CD4-positive, alpha-beta T cell treated with Interleukin-17A for 1 hour (primary cell): ENCODE measurements at regions not wholly inside any gene's neighbourhood (a gene's known extent, or its start where the extent isn't known, plus 50 kb on each side); places are given as distances from the start of the nearest gene placed in this dataset.

Source experiments
- DNase-seq: peaks from one replicate; pipeline ENCODE4 v3.0.0-alpha.2; 2020

DNA sequence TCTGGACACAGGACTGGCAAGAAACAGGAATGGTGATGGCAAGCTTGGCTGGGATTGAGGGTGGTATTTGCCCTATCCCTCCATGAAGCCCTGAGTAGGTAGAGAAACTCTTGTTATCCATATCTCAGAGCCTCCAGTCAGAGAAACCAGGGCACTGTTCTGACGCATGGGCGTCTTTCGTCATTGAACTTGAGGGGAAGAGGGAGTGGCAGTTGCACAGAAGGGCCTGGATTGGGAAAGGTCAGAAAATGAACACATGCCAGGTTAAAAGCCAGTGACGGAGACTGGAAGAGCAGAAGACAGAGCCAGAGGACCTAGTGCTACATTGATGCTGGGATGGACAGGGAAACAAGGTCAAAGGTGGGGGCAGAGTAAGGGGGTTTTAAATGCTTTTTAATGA is 516.7 kb downstream of the PLPP3 start:
- no peak for DNase-seq

DNA sequence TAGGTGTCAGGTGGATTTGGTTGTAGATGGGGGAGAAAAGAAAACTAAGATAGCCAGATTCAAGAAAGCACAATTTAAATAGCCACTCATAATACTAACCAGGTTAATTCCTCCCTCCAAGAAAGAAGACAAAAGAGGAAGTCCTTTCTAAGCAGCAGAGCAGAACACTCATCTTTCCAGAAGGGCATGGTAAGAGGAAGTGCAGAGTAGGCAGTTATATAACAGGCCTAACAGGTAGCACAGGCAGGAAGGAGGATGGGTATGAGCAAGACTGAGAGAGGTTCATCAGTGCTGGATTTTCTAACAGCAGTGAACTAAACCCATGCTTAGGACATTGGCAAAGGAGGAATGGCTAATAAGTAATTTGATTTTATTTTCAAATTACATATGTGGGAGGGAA is 517.5 kb downstream of the PLPP3 start:
- DNase-seq, result no peak

DNA sequence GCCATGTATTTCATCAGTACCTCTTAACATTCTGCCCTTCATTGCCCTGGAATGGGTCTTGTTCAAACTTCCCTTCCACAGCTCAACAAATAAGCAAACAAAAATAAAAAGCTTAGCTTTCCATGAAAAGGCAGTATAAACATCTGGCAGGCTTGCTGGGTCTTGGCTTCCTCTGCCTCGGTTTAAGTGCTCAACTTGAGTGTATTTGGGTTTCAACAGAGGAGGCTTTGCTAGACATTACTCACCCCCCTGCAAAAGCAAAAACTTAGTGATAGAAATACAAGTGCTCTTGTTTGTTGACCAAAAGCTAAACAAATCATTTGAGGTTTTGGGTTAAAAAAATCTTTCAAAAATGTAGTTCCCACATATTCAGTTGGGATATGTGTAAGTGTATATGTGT is 518.5 kb downstream of the PLPP3 start:
- DNase-seq, result no peak

DNA sequence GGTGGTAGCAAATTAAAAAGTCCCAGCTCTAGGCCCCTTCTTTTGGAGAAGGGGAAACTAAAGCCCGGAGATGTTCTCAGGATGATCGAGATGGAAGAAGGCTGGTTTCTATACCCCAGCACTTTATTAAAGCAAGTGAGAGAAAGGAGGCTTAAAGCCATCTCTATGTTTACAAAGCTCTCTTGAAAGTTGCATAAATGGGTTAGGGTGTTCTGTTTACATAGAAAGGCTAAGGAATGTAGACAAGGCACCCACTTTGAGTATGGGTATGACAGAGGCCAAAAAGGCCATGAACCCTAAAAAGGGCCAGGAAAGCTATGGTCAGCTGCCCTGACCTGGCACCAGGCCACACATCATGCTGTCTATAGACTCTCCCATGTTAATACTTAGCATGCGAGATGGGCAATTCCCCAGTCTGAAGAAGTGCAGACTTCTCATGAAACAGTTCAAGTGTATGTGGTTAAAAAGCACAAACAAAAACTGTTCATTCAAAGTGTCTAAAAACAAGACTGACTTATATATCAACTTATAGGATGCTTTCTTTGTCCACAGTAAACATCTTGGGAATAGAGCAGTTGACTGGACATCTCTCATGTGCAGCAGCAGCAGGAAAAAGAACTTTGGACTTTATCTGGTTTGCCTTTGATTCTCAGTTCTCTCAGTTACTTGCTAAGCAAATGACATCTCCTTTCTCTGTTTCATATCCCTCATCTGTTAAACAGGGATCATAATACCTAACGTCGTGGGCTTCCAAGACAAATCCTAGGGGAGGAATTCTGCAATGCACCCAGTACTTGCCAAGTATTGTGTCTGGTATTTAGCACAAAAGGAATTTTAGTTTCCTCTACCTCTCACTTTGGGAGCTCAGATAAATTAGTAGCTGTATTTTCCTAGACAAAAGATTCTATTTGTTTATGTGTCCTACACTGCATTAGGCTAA is 521.6 kb downstream of the PLPP3 start:
- no peak for DNase-seq

DNA sequence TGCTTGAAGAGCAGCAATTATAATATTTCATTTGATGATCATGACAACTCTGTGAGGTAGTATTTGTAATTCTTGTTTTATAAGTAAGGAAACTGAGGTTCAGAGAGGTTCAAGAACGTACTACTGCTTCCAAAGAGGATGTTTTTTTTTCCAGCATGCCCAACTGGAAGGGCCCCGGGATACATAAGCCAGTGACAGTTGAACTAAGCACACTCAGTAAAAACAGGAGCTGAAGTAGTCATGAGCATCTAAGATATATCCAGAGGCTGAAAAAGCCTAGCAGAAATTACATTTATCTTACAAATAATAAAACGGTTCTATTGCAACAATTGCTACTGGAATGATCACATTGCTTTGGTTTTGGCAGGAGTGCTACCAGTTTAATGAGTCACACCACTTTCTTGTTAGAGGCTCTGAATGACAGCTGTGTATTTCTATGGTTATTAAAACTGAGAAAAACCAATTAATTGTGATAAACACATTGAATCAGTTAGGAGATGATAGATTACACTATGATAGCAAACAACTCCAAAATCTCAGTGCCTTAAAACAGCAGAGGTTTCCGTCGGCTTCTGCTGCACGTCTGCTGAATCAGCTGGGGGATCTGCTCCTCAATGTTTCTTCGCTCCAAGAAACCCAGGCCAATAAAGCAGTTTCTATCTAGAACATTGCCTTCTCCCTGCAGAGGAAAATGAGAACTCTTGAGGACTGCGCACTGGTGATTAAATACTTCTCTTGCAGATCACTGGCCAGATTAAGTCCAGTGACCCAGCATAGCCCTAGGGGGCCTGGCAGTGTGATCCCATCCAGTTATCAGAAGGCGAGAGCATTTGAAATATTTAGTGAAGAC is 522.7 kb downstream of the PLPP3 start:
- DNase-seq, result no peak

DNA sequence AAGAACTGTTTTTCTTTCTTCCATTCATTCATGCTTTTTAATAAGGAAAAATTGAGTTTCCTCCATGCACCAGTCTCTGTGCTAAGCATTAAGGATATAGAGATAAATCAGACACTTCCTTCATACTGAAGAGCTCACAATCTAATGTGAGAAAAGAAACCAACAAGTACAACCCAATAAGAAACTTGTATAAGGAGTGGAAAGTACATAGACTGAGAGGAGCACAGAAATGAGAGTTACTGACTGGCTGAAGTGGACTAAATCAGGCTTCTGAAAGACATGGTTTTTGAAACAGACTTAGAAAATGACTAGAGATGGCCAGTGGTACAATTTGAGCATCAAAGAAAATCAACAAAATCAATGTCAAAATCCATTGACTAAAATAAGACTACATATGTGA is 524.4 kb downstream of the PLPP3 start:
- DNase-seq, result no peak

DNA sequence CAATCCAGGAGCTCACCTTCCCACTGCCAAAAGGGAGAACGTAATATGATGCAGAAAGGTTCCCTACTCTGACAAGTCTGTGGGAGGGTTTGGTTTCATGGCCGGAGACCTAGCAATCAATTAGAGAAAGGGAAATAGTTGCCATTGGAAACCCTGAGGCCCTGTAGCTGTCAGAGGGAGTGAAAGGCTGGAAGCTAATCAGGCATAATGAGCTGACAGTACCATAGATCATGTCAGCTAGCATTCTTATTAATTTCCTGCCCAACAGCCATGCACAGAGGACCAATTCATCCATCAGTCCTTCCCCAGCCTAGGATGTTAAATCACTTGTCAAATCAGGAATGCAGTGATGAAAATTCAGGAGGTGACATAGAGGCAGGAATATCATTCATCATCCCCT is 527.3 kb downstream of the PLPP3 start:
- DNase-seq, result no peak

DNA sequence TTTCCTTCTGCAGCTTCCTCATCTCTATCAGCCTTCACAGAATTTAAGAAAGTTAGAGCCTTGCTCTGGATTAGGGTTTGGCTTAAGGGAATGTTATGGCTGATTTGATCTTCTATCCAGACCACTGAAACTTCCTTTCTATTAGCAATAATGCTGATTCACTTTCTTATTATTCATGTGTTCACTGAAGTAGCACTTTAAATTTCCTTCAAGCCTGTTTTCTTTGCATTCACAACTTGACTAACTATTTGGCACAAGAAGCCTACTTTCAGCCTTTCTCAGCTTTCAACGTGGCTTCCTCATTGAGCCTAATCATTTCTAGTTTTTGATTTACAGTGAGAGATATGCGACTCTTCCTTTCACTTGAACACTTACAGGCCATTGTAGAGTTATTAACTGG is 528.5 kb downstream of the PLPP3 start:
- no peak for DNase-seq

DNA sequence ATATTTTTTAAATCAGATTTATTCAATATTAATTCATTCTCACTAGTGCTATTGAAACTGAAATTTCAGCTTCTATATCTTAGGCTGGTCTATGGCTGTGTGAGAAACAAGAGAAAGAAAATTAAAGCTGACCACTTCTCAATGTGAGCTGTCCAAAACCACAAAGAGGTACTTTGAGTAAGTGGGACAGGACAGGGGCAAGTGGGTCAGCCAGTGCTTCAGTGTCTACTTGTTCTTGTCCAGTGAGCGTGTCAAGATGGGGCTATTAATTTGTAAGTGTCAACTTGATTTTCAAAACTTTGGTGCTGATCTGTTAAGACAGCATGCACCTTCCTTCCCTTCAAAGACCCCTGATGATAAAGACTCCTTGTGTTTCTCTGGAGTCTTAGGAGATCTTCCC is 533.9 kb downstream of the PLPP3 start:
- no peak for DNase-seq

DNA sequence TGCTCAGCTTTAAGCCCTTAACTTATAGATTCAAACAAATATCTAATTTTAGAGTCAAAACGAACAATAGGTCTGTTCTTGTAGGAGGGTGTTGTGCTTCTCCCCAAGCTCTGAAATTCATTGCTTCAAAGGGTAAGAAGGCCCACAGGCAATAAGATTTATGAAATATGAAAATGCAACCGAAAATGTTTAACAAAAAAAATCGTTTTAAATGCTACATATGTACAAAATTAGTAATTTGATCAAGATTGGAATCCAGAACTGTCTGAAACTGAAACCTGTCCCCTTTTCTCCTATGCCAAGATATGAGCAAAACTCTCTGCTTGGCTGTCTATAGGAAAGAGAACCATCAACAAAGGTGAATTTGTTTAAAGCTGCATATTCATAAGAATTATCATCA is 534.3 kb downstream of the PLPP3 start:
- no peak for DNase-seq

DNA sequence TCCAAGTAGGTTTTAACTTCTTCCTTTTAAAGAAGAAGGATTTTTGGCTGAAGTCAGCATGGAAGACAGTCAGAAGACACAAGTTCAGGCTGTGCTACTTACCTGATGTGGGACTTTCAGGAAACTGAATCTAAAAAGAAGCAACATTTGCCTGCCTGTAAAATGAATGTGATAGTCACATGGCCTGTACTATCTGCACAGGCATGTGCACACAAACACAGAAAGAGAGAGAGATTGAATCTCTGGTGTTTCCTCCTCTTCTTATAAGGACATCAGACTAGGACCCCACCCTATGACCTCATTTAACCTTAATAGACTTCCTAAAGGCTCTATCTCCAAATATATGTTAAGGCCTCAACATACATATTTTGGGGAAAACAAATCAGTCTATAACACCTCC is 542.9 kb downstream of the PLPP3 start:
- DNase-seq, result no peak

DNA sequence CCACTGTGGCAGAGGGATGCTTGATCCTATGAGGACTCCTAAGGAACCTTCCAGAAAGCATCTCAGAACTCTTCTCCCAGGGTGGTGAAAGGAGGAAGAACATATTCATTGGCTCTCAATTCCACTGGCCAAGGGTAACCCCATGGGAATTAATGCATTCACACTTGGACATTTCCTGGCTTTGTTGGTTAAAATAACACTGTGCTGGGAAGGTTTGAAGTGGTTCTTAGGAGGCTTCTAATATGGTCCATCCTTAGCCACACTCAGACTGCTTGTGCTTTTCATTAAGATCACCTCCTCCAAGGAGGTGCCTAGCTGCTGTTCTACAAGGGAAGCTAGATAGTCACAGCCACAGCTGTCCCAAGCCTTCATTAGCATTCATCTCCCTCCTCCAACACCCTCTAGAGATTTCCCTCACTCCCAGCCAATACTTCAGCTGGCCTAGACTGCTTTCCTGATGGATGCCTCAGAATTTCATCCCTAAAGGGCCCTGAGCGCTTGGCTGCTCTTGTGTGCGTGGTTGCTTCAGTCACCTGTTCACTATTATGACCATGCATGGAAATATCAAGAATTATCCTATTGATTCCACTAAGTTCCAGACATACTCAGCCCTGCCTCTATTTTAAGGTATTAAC is 544.4 kb downstream of the PLPP3 start:
- DNase-seq, result no peak

DNA sequence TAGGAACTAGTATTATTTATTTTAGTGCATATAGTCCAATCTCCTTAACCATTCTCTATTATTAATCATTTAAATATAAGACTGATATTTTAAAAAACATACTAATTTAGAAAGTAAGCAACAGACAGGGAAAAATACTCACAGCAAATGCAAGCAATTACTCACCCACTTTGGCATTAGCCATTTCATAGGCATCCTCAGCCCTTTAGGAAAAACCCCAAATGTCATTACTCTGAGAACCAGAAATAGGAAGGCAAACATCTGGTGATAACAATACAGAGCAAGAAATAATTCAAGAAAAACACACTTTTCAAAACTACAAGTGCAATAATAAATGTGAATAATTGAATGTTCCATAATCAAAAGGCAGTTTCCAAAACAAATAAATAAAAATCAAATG is 545.1 kb downstream of the PLPP3 start:
- DNase-seq, result no peak

DNA sequence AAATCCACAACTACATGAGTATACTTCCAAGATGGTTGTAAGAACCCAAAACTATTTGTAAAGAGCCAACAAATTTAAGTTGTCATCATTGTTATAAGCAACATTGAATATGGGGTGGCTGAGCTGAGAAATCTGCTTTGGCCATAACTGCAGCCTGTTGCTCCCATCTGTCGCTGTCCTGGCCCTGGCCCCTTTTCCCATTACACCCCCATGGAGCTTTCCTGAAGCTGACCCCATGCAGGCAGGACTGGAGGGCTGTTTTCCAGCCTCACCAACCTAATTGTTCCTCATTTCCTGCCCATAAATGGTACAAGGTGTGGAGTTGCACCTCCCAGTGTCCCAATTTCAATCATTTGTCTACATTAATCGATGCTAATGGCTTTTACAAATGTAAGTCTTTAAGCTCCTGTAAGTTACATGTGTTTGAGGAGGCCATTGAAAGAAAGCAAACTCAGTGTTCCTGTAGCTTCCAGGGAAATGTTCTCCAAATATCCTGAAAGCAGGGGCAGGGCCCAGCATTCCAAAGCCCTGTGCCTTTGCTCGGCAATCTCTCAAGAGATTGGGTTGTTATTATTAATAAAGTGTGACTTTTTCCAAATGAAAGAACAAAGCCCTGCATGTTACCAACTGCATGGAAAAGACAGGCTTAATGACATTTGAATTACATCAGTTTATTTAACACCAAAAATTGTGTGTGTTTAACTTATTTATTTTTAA is 545.9 kb downstream of the PLPP3 start:
- DNase-seq, result no peak

DNA sequence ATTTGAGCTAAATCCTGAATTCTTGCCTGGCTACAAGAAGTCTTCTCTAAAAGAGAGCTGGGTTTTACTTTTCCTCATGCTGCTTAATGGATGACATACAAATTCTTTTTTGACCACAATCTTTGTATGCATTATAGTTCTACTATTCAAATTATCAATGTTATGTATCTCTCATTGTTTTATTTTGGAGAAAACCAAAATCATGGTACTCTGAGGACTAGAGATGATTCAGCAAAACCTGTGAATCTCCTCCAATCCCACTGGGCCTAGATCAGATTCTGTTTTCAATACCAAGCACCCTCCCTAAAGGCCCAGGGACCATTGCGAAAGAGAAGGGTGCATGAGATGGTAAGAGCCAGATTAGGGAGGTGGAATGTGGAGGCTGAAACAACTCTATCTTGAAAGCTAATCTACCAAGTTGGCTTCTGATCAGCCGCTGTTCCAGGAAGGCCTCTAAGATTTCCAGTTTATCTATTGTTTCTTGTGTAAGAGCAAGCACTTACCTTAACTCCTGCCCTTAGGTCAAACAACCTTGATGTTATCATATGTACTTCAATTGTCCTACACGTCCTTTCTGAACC is 547.2 kb downstream of the PLPP3 start:
- no peak for DNase-seq

DNA sequence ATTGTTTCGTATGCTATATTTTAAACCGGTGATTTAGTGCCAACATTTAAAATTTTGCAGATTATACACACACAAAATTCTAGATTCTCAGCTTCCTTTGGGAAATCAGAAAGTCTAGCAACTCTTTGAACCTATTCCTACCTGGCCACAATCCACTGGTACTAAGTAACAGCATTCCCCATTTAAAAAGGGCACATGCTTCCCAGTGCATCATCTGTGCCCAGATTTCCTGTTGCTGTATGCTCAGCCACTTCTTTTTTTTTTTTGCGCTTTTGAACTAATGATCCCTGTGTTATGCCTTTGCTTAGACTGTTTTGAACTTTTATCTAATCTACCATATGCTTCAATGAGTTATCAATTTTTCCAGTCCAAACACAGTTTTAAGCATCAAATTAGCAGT is 548.4 kb downstream of the PLPP3 start:
- no peak for DNase-seq

DNA sequence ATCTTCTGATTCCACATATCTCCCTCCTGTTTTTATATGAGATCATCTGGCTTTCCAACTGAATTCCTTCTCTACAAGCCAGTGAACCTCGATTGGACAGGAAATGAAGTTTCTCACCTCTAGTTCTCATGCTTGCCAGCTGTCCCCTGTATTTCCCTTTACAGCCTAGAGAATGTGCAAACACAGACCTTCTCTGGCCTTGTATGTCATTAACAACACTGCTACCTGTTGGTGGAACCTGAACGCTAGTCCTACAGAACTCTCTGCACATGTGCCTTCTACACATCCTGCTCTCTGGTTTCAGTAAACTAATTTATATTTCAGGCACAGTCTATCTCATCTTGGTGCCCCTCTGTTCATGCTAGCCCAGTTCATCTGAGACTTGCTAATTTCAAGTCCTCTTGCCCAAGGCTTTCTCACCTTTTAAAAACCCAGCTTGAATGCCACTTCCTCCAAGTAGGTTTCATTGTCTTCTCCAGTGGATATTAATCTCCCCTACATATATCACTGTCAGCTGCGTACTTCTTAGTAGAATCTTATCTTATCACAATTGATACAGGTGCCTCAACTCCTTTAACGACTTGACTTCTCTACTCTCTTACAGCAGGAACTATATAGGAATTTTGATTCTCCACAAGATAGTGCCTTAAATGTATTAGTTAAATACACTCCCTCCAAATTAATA is 549.9 kb downstream of the PLPP3 start:
- DNase-seq, result no peak

DNA sequence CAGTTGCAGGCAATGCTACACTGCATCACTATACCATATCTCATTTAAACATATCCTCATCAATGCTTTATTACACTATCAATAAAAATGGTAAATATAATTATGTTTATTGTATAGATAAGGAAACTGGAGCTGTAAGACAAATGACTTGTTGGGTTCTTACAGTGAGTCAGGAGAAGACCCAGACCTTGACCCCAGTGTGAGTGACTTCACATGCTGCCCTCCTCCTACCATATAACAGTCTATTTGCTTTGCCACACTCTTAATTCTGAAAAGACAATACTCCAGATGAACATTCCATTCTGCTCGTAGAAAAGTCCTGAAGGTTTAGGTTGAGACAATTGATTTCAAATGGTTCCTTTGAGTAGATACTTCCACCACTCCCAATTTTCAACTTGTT is 550.5 kb downstream of the PLPP3 start:
- no peak for DNase-seq

DNA sequence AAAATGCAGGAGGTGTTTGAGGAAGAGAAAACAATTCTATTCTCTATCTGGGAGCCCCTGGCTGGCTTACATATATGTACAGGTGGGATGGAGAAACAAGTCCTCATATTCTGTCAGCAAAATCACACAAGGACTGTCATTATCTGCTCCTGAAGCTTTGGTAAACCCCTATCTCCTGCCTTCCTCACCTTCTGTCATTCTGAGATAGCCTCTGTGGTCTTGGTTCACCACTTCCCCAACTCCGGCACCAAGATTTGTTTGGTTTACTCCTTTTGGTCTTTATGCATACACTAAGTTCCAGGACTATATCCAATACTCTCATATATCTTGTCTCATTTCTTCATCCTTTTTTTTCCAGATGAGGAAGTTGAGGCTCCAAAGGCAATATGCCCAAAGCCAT is 551.1 kb downstream of the PLPP3 start:
- no peak for DNase-seq

DNA sequence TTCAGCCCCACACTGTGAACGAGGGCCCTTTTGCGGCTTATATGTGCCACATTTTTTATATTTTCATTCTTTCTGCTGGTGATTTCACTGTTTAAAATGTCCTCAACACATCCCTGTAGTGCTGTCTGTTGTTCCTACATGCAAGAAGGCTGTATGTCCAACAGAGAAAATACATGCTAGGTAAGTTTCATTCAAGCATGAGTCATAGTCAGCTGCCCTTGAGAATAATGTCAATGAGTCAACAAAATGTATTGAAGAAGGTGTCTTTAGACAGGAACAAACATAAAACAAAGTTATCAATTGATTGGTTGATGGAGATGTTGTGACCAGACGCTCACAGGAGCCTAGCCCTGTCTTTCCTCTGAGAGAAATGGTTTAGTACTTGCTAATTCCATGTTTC is 553.4 kb downstream of the PLPP3 start:
- no peak for DNase-seq

DNA sequence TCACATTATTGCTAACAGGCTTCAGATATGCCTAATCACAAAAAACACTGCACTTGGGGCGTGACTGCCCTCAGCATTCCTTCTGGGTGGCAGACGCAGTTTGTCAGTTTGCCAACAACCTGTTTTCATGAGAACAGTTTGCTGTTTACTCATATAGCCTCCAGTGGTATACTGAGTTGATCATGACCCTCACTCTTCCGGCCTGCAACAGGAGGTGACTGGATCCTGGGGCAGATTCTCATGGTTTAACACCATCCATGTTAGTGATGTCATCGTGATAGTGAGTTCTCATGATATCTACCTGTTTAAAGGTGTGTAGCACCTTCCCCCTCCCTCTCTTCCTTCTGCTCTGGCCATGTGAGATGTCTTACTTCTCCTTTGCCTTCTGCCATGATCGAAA is 555.2 kb downstream of the PLPP3 start:
- DNase-seq, result no peak

DNA sequence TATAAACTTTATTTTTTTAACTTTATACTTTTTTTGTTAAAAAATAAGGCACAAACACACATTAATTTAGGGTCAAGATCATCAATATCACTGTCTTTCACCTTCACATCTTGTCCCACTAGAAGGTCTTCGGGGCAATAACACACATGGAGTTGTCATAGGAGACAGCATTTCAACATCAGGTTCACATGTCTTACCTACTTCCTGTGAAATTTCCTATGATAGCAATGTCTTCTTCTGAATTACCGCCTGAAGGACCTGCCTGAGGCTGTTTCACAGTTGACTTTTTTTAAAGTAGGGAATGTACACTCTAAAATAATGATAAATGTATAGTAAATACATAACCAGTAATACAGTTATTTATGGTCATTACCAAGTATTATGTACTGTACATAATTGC is 559.4 kb downstream of the PLPP3 start:
- DNase-seq, result no peak
